ENCODE measurements at regions not wholly inside any gene's neighbourhood (a gene's known extent, or its start where the extent isn't known, plus 50 kb on each side); places are given as distances from the start of the nearest gene placed in this dataset.

DNA sequence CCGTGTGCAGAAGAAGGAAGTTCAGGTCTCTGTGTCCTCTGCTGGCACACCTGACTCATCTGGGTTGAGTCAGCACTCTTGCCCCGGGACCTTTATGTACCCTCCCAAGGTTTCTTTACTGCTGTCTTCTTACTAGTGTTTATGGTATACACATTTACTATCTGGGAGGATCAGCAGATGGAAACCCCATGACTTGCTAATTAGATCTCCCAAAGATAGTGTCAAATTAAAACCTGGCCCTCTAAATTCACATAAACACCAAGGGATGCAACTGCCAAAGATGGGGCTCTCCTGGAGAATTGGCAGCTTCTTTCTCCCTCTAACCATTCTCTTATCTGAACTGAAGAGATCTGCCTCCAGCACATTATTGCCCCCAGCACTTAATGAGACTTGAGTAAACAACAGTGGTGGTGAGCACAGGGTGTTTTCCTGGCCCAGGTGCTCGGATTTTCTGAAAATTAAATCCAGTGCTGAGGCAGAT is 718.1 kb upstream of the SOX9 start:
- Histone ChIP-seq H3K4me1 (no peaks in the 10 kb centered on the region), H3K27ac (no peak overlapping the region), H3K4me3 (no peak overlapping the region), H3K27me3 (no peaks in the 10 kb centered on the region), H3K36me3 (no peaks in the 10 kb centered on the region), H3K9me3 (no peaks in the 10 kb centered on the region)
- TF ChIP-seq, protein P1, sequence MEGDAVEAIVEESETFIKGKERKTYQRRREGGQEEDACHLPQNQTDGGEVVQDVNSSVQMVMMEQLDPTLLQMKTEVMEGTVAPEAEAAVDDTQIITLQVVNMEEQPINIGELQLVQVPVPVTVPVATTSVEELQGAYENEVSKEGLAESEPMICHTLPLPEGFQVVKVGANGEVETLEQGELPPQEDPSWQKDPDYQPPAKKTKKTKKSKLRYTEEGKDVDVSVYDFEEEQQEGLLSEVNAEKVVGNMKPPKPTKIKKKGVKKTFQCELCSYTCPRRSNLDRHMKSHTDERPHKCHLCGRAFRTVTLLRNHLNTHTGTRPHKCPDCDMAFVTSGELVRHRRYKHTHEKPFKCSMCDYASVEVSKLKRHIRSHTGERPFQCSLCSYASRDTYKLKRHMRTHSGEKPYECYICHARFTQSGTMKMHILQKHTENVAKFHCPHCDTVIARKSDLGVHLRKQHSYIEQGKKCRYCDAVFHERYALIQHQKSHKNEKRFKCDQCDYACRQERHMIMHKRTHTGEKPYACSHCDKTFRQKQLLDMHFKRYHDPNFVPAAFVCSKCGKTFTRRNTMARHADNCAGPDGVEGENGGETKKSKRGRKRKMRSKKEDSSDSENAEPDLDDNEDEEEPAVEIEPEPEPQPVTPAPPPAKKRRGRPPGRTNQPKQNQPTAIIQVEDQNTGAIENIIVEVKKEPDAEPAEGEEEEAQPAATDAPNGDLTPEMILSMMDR (IDR thresholded peaks at IDR 0.05): no peak
- intact Hi-C loops (cut with DNase I; ENCODE audit: low total_unique reads): no loop called here
- no peak for DNase-seq

- no peaks in the 10 kb centered on the region for H3K9me3 ChIP-seq
These were observed 715.7 kb upstream of the SOX9 start for GRCh38 chr17:71405101-71405500.

GRCh38 chr17:71407981-71408380 is 712.8 kb upstream of the SOX9 start:
- Histone ChIP-seq H3K4me3 (no peak overlapping the region), H3K27ac (no peak overlapping the region), H3K4me1 (no peaks in the 10 kb centered on the region), H3K27me3 (no peaks in the 10 kb centered on the region), H3K36me3 (no peaks in the 10 kb centered on the region), H3K9me3 (no peaks in the 10 kb centered on the region)
- DNase-seq: no peak
- TF ChIP-seq, protein P1 (IDR thresholded peaks at IDR 0.05): no peak
- intact Hi-C loops (cut with DNase I; ENCODE audit: low total_unique reads): no loop called here

More at GRCh38 chr17:71405101-71405500, 715.7 kb upstream of the SOX9 start:
- Histone ChIP-seq H3K4me1 (no peaks in the 10 kb centered on the region), H3K27me3 (no peaks in the 10 kb centered on the region), H3K27ac (no peak overlapping the region), H3K4me3 (no peak overlapping the region), H3K36me3 (no peaks in the 10 kb centered on the region)
- TF ChIP-seq, protein P1 (IDR thresholded peaks at IDR 0.05): no peak
- intact Hi-C loops (cut with DNase I; ENCODE audit: low total_unique reads): no loop called here
- DNase-seq: no peak

DNA sequence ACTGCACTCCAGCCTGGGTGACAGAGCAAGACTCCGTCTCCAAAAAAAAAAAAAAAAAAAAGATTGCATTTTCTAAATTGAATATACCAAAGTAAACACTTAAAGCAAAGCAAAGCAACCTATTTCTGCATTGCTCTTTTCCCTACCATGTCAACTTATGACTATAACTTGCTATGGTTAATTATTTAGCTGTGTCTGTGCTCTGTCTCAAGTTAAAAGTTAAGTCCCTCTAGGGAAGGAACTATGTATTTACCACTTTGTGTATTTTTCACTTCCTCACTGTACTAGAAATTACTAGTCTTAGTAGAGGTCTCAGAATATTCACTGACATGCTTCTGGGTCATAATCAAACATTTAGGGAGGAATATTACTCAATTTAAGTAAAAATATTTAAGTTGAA is 711.7 kb upstream of the SOX9 start:
- TF ChIP-seq, protein P1 (IDR thresholded peaks at IDR 0.05): no peak
- no peak for DNase-seq
- intact Hi-C loops (cut with DNase I; ENCODE audit: low total_unique reads): no loop called here
- Histone ChIP-seq H3K9me3 (no peaks in the 10 kb centered on the region), H3K27me3 (no peaks in the 10 kb centered on the region), H3K36me3 (no peaks in the 10 kb centered on the region), H3K4me3 (no peak overlapping the region), H3K27ac (no peak overlapping the region), H3K4me1 (no peaks in the 10 kb centered on the region)

- Histone ChIP-seq H3K4me1 (no peaks in the 10 kb centered on the region), H3K4me3 (no peak overlapping the region), H3K27ac (no peak overlapping the region), H3K27me3 (no peaks in the 10 kb centered on the region), H3K36me3 (no peaks in the 10 kb centered on the region), H3K9me3 (no peaks in the 10 kb centered on the region)
- TF ChIP-seq, protein P1 (IDR thresholded peaks at IDR 0.05): no peak
- intact Hi-C loops (cut with DNase I; ENCODE audit: low total_unique reads): no loop called here
- DNase-seq: no peak
These were observed 711.1 kb upstream of the SOX9 start for GRCh38 chr17:71409712-71410111.

GRCh38 chr17:71412803-71413202 is 708.0 kb upstream of the SOX9 start:
- intact Hi-C loops (cut with DNase I; ENCODE audit: low total_unique reads): no loop called here
- no peak for DNase-seq
- H3K4me1 ChIP-seq: no peaks in the 10 kb centered on the region
- H3K27ac ChIP-seq: no peak overlapping the region
- no peaks in the 10 kb centered on the region for H3K27me3 ChIP-seq
- H3K36me3 ChIP-seq: no peaks in the 10 kb centered on the region
- no peaks in the 10 kb centered on the region for H3K9me3 ChIP-seq
- TF ChIP-seq, protein P1 (IDR thresholded peaks at IDR 0.05): no peak
- no peak overlapping the region for H3K4me3 ChIP-seq

All from tibial artery (tissue), 4 donors.